Activated CD8-positive, alpha-beta T cell treated with anti-CD3 and anti-CD28 coated beads for 36 hours (primary cell): ENCODE measurements at regions not wholly inside any gene's neighbourhood (a gene's known extent, or its start where the extent isn't known, plus 50 kb on each side); places are given as distances from the start of the nearest gene placed in this dataset.

Source experiments
- ATAC-seq: fragments of 200-7000 bp; cut with Tn5 transposase; one replicate; pipeline ENCODE4 v1.10.0; 2021; ENCODE audit warnings: mild to moderate bottlenecking, moderate library complexity
- CTCF ChIA-PET: fragments of 350-600 bp; sonication (Branson Sonifier 250); formaldehyde crosslinking; loops from one replicate; lab custom pipeline; 2021; ENCODE audit warnings: antibody characterized with exemption; lab: Charles Lee
- POLR2A ChIA-PET: fragments of 350-600 bp; sonication (Branson Sonifier 250); formaldehyde crosslinking; loops from one replicate; lab custom pipeline; 2021; ENCODE audit warnings: antibody characterized with exemption; lab: Charles Lee
- DNase-seq: peaks from one replicate; pipeline ENCODE4 v3.0.0-alpha.2; 2020
- H3K27ac Mint-ChIP-seq: one replicate; pipeline ENCODE4 v1.8.0; 2021; ENCODE audit warnings: mild to moderate bottlenecking, mixed read lengths
- H3K27me3 Mint-ChIP-seq: one replicate; pipeline ENCODE4 v1.8.0; 2021; ENCODE audit warnings: mixed read lengths
- H3K36me3 Mint-ChIP-seq: one replicate; pipeline ENCODE4 v1.8.0; 2021; ENCODE audit warnings: low read depth, mixed read lengths
- H3K4me1 Mint-ChIP-seq: one replicate; pipeline ENCODE4 v1.8.0; 2021; ENCODE audit warnings: low read depth, mixed read lengths
- H3K4me3 Mint-ChIP-seq: one replicate; pipeline ENCODE4 v1.8.0; 2021; ENCODE audit warnings: mild to moderate bottlenecking, moderate library complexity, mixed read lengths
- H3K9me3 Mint-ChIP-seq: one replicate; pipeline ENCODE4 v1.8.0; 2021; ENCODE audit warnings: mixed read lengths
- intact Hi-C: fragments of 100-400 bp; cut with micrococcal nuclease; formaldehyde crosslinking; loops from one replicate; pipeline ENCODE4 v1.10.0; 2022
- TF ChIP-seq, protein P1 (sequence below): fragments of 200-600 bp; IDR thresholded peaks from one replicate; pipeline ENCODE4 v1.8.0; 2022; ENCODE audit warnings: antibody characterized with exemption, mild to moderate bottlenecking

DNA sequence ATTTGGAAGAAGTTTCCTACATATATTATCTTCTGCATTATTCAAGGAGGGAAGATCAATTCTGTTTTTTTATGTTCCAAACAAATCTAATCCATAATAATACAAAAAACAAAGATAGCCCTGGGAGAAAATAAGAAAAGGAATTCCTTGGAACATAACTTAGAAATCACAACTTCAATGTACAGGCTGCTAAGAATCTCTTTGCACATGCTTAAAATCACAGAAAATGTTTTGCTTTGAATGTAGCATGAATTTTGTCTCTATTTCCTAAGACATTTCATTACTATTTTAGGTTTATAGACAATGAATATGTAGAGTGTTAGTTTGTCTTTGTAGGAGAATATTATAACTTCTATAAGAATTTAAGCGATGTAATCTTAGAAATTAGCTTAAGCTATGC, 700.1 kb downstream of the RNF144B start:
- H3K4me1 Mint-ChIP-seq, result no peaks in the 10 kb centered on the region
- H3K36me3 Mint-ChIP-seq, result no peaks in the 10 kb centered on the region
- no peak overlapping the region for H3K27ac Mint-ChIP-seq
- H3K27me3 Mint-ChIP-seq, result no peaks in the 10 kb centered on the region
- no peaks in the 10 kb centered on the region for H3K9me3 Mint-ChIP-seq
- ATAC-seq (no peak), DNase-seq (no peak)
- CTCF ChIA-PET, result no interaction called here
- POLR2A ChIA-PET, result no interaction called here
- TF ChIP-seq, protein P1, sequence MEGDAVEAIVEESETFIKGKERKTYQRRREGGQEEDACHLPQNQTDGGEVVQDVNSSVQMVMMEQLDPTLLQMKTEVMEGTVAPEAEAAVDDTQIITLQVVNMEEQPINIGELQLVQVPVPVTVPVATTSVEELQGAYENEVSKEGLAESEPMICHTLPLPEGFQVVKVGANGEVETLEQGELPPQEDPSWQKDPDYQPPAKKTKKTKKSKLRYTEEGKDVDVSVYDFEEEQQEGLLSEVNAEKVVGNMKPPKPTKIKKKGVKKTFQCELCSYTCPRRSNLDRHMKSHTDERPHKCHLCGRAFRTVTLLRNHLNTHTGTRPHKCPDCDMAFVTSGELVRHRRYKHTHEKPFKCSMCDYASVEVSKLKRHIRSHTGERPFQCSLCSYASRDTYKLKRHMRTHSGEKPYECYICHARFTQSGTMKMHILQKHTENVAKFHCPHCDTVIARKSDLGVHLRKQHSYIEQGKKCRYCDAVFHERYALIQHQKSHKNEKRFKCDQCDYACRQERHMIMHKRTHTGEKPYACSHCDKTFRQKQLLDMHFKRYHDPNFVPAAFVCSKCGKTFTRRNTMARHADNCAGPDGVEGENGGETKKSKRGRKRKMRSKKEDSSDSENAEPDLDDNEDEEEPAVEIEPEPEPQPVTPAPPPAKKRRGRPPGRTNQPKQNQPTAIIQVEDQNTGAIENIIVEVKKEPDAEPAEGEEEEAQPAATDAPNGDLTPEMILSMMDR, result no peak
- H3K4me3 Mint-ChIP-seq, result no peak overlapping the region
- intact Hi-C loops, result no loop called here

DNA sequence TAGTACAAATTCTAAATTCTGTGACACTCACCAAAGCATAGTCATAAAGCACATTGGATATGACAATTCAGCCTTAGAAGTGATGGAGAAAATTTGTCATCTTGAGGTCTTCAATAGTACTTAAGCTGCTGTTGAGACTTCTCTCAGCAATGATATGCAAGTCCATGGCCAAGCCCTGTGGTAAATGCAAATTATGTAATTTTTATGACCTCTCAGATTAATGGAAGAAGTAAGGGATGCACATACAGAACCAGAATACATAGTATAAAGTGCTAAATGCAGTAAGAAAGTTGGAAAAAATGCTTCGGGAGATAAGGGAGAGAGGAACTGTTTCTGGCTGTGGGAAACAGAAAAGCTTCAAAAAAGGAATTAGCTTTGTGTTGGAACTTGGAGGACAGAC, 700.7 kb downstream of the RNF144B start:
- Mint-ChIP-seq H3K4me1 (no peaks in the 10 kb centered on the region), H3K27me3 (no peaks in the 10 kb centered on the region), H3K27ac (no peak overlapping the region), H3K9me3 (no peaks in the 10 kb centered on the region), H3K4me3 (no peak overlapping the region), H3K36me3 (no peaks in the 10 kb centered on the region)
- POLR2A ChIA-PET, result no interaction called here
- ATAC-seq, result no peak
- TF ChIP-seq, protein P1, result no peak
- no peak for DNase-seq
- intact Hi-C loops, result no loop called here
- CTCF ChIA-PET, result no interaction called here

DNA sequence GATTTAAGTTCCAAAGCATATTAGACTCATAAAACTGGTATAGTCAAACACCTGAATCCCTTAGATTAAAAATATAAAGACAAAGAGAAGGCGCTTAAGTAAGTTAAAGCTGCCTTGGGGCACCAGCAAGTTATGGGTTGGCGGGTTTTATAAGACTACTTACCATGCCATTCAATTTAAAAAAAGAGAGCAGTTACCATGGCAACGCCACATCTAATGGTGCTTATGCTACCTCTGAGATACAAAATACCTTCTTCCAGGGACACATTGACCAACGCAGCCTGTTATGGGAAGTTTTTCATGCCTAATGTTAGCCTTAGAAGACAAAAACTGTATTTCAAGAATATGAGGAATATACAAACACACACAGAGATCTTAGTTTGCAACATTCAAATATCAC, 713.6 kb downstream of the RNF144B start:
- DNase-seq, result no peak
- ChIA-PET POLR2A (no interaction called here), CTCF (no interaction called here)
- Mint-ChIP-seq H3K9me3 (peaks cover 10% of the 10 kb centered on the region), H3K4me3 (no peak overlapping the region), H3K27ac (no peak overlapping the region), H3K36me3 (no peaks in the 10 kb centered on the region), H3K27me3 (no peaks in the 10 kb centered on the region), H3K4me1 (no peaks in the 10 kb centered on the region)
- ATAC-seq, result no peak
- TF ChIP-seq, protein P1, result no peak
- intact Hi-C loops, result no loop called here

DNA sequence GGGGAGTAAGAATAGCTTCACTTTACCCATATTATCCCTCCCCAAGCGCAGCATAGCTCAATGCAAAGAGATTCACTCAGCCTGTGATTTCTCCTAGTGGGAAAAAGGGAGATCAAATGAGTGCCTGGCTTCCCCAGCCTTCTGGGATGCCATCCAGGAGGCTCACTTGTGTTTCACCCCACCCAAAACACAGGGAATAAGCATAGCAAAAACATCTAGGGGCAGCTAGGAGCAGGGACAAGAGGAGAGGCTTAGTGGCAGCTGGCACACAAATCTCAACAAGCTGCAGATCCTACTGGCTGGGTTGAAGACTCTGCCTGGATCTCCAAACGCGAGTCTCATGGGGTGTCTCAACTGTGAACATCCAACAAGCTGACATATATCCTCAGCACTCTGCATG, 715.8 kb downstream of the RNF144B start:
- ChIA-PET POLR2A (no interaction called here), CTCF (no interaction called here)
- intact Hi-C loops, result no loop called here
- no peak overlapping the region for H3K27ac Mint-ChIP-seq
- no peaks in the 10 kb centered on the region for H3K36me3 Mint-ChIP-seq
- no peaks in the 10 kb centered on the region for H3K4me1 Mint-ChIP-seq
- ATAC-seq (no peak), DNase-seq (no peak)
- H3K27me3 Mint-ChIP-seq, result no peaks in the 10 kb centered on the region
- peaks cover 15% of the 10 kb centered on the region for H3K9me3 Mint-ChIP-seq
- TF ChIP-seq, protein P1, result no peak
- H3K4me3 Mint-ChIP-seq, result no peak overlapping the region

DNA sequence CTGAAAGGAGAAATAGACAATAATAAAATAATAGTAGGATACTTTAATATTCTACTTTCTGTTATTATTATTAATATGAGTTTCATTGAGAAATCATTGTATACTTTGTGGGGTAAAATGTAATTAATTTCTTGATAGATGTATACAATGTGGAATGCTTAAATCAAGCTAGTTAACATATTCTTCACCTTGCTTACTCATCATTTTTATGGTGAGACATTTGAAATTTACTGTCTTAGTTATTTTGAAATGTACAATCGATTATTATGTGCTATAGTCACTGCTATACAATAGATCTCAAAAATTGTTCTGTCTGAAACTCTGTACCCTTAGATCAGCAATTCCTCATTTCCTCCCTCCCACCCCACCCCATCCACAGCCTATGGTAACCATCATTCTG, 720.3 kb downstream of the RNF144B start:
- POLR2A ChIA-PET, result no interaction called here
- intact Hi-C loops, result no loop called here
- no peak for ATAC-seq
- Mint-ChIP-seq H3K4me3 (no peak overlapping the region), H3K4me1 (no peaks in the 10 kb centered on the region), H3K9me3 (peaks cover 15% of the 10 kb centered on the region), H3K36me3 (no peaks in the 10 kb centered on the region), H3K27me3 (no peaks in the 10 kb centered on the region), H3K27ac (no peak overlapping the region)
- TF ChIP-seq, protein P1, result no peak
- CTCF ChIA-PET, result interaction anchor here (0.6 kb wide), 1 partner anchor 549 kb away, joined by 3 read pairs; no protein-coding TSS in a partner anchor
- no peak for DNase-seq
